ENCODE measurements at regions not wholly inside any gene's neighbourhood (a gene's known extent, or its start where the extent isn't known, plus 50 kb on each side); places are given as distances from the start of the nearest gene placed in this dataset.
"Not testable (repeated sequence)": the region's sequence is repeated elsewhere in the genome, so short reads cannot be mapped to it uniquely, and the experiment has no call there.

- intact Hi-C loops (cut with micrococcal nuclease) = no loop called here
Measured at GRCh38 chr1:67482733-67483482, 52.7 kb upstream of the SERBP1 start.

GRCh38 chr1:67484492-67484891 lies 54.3 kb upstream of the SERBP1 start:
- intact Hi-C loops (cut with micrococcal nuclease) = no loop called here

- intact Hi-C loops (cut with micrococcal nuclease) = no loop called here
Measured at GRCh38 chr1:67485046-67485811, 55.0 kb upstream of the SERBP1 start.

GRCh38 chr1:67489643-67490042 lies 59.4 kb upstream of the SERBP1 start:
- intact Hi-C loops (cut with micrococcal nuclease) = no loop called here

GRCh38 chr1:67491280-67491679 lies 61.1 kb upstream of the SERBP1 start:
- intact Hi-C loops (cut with micrococcal nuclease) = no loop called here

- intact Hi-C loops (cut with micrococcal nuclease) = no loop called here
Measured at GRCh38 chr1:67493148-67493547, 62.9 kb upstream of the SERBP1 start.

- intact Hi-C loops (cut with micrococcal nuclease) = no loop called here
Measured at GRCh38 chr1:67495327-67495726, 65.1 kb upstream of the SERBP1 start.

- intact Hi-C loops (cut with micrococcal nuclease) = no loop called here
Measured at GRCh38 chr1:67496329-67496728, 66.1 kb upstream of the SERBP1 start.

GRCh38 chr1:67500413-67500959 lies 70.3 kb upstream of the SERBP1 start:
- intact Hi-C loops (cut with micrococcal nuclease) = loop anchor here (1.0 to 2.0 kb wide), 10 partner anchors 69 to 735 kb away; no protein-coding TSS in a partner anchor

GRCh38 chr1:67503974-67504373 lies 73.8 kb upstream of the SERBP1 start:
- intact Hi-C loops (cut with micrococcal nuclease) = no loop called here

GRCh38 chr1:67513392-67514294 lies 83.4 kb upstream of the SERBP1 start:
- intact Hi-C loops (cut with micrococcal nuclease) = not testable (repeated sequence)

GRCh38 chr1:67514300-67514699 lies 84.1 kb upstream of the SERBP1 start:
- intact Hi-C loops (cut with micrococcal nuclease) = no loop called here

- intact Hi-C loops (cut with micrococcal nuclease) = no loop called here
Measured at GRCh38 chr1:67514786-67515185, 84.6 kb upstream of the SERBP1 start.

GRCh38 chr1:67515324-67516080 lies 85.3 kb upstream of the SERBP1 start:
- intact Hi-C loops (cut with micrococcal nuclease) = no loop called here

GRCh38 chr1:67517046-67517445 lies 86.8 kb upstream of the SERBP1 start:
- intact Hi-C loops (cut with micrococcal nuclease) = no loop called here

- intact Hi-C loops (cut with micrococcal nuclease) = no loop called here
Measured at GRCh38 chr1:67522001-67522441, 91.8 kb upstream of the SERBP1 start.

- intact Hi-C loops (cut with micrococcal nuclease) = no loop called here
Measured at GRCh38 chr1:67522793-67523192, 92.6 kb upstream of the SERBP1 start.

- intact Hi-C loops (cut with micrococcal nuclease) = no loop called here
Measured at GRCh38 chr1:67524143-67525052, 94.2 kb upstream of the SERBP1 start.

GRCh38 chr1:67525053-67525760 lies 95.0 kb upstream of the SERBP1 start:
- intact Hi-C loops (cut with micrococcal nuclease) = no loop called here
